Activated CD4-positive, alpha-beta T cell treated with anti-CD3 and anti-CD28 coated beads for 36 hours (primary cell): ENCODE measurements at regions not wholly inside any gene's neighbourhood (a gene's known extent, or its start where the extent isn't known, plus 50 kb on each side); places are given as distances from the start of the nearest gene placed in this dataset.
"Not testable (repeated sequence)": the region's sequence is repeated elsewhere in the genome, so short reads cannot be mapped to it uniquely, and the experiment has no call there.

ENCODE experiments used
- ATAC-seq: fragments of 200-7000 bp; cut with Tn5 transposase; one replicate; pipeline ENCODE4 v1.10.0; 2021; ENCODE audit warnings: mild to moderate bottlenecking, moderate library complexity
- CTCF ChIA-PET: fragments of 350-600 bp; sonication (Branson Sonifier 250); formaldehyde crosslinking; loops from one replicate; lab custom pipeline; 2021; ENCODE audit warnings: antibody characterized with exemption; lab: Charles Lee
- POLR2A ChIA-PET: fragments of 350-600 bp; sonication (Branson Sonifier 250); formaldehyde crosslinking; loops from one replicate; lab custom pipeline; 2021; ENCODE audit warnings: antibody characterized with exemption, inconsistent platforms; lab: Charles Lee
- DNase-seq: peaks from one replicate; pipeline ENCODE4 v3.0.0-alpha.2; 2020
- H3K27ac Mint-ChIP-seq: one replicate; pipeline ENCODE4 v1.8.0; 2021; ENCODE audit warnings: mixed read lengths
- H3K27me3 Mint-ChIP-seq: one replicate; pipeline ENCODE4 v1.8.0; 2021; ENCODE audit warnings: mixed read lengths
- H3K36me3 Mint-ChIP-seq: one replicate; pipeline ENCODE4 v1.8.0; 2021; ENCODE audit warnings: low read depth, mixed read lengths
- H3K4me1 Mint-ChIP-seq: one replicate; pipeline ENCODE4 v1.8.0; 2021; ENCODE audit warnings: mixed read lengths
- H3K4me3 Mint-ChIP-seq: one replicate; pipeline ENCODE4 v1.8.0; 2021; ENCODE audit warnings: mild to moderate bottlenecking, moderate library complexity, mixed read lengths
- H3K9me3 Mint-ChIP-seq: one replicate; pipeline ENCODE4 v1.8.0; 2021; ENCODE audit warnings: low read depth, mixed read lengths
- intact Hi-C, 2 experiments: fragments of 100-400 bp; cut with DNase I in 1 of 2; cut with micrococcal nuclease in 1 of 2; formaldehyde crosslinking; loops; one replicate each; pipeline versions ENCODE4 v1.14.2 to v1.15.1; 2022 to 2024; cut with DNase I, micrococcal nuclease

GRCh38 chr16:16627865-16628264 lies 248.9 kb downstream of the NPIPA7 start:
- intact Hi-C loops, H3K27me3 Mint-ChIP-seq, DNase-seq, H3K4me3 Mint-ChIP-seq, H3K27ac Mint-ChIP-seq, H3K9me3 Mint-ChIP-seq, H3K4me1 Mint-ChIP-seq, H3K36me3 Mint-ChIP-seq, POLR2A ChIA-PET, CTCF ChIA-PET, ATAC-seq: not testable (repeated sequence)

GRCh38 chr16:16638231-16638630 lies 259.3 kb downstream of the NPIPA7 start:
- H3K36me3 Mint-ChIP-seq, DNase-seq, H3K27me3 Mint-ChIP-seq, H3K4me3 Mint-ChIP-seq, CTCF ChIA-PET, H3K27ac Mint-ChIP-seq, H3K4me1 Mint-ChIP-seq, ATAC-seq, H3K9me3 Mint-ChIP-seq, POLR2A ChIA-PET, intact Hi-C loops: not testable (repeated sequence)

DNA sequence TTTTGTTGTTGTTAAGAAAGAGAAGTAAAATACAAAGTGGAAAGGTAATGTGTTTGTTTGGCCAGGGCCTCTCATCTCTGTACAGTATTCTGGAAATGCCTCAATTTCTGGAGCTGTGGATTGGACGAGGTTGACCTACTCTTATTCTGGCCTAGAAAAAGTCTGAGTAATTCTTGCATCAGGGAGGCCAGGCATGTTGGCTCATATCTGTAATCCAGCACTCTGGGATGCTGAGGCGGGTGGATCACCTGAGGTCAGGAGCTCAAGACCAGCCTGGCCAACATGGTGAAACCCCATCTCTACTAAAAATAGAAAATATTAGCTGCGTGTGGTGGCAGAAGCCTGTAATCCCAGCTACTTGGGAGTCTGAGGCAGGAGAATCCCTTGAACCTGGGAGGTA lies 259.8 kb downstream of the NPIPA7 start:
- ATAC-seq, H3K4me3 Mint-ChIP-seq, H3K36me3 Mint-ChIP-seq, H3K9me3 Mint-ChIP-seq, H3K4me1 Mint-ChIP-seq, H3K27me3 Mint-ChIP-seq, H3K27ac Mint-ChIP-seq, CTCF ChIA-PET, intact Hi-C loops, DNase-seq, POLR2A ChIA-PET: not testable (repeated sequence)

DNA sequence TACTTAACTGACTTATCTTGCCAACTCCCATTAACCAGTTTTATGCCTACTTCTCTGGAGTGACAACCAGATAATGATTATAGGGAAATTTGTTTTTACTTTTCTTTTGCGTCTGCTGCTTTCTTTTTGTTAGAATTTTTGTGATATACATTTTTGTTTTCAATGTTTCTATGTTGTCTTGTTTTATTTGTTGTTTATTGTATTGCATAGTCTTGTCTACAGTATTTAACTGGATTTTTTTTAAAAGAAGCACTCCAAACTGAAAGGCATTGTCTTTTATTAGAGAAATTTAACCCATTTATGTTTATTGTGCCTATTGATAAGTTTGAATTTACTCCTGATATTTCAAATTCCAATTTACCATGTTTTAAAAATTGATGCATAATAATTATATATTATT lies 264.9 kb downstream of the NPIPA7 start:
- intact Hi-C loops, CTCF ChIA-PET, H3K4me3 Mint-ChIP-seq, ATAC-seq, POLR2A ChIA-PET, H3K4me1 Mint-ChIP-seq, H3K27me3 Mint-ChIP-seq, H3K9me3 Mint-ChIP-seq, DNase-seq, H3K27ac Mint-ChIP-seq, H3K36me3 Mint-ChIP-seq: not testable (repeated sequence)

DNA sequence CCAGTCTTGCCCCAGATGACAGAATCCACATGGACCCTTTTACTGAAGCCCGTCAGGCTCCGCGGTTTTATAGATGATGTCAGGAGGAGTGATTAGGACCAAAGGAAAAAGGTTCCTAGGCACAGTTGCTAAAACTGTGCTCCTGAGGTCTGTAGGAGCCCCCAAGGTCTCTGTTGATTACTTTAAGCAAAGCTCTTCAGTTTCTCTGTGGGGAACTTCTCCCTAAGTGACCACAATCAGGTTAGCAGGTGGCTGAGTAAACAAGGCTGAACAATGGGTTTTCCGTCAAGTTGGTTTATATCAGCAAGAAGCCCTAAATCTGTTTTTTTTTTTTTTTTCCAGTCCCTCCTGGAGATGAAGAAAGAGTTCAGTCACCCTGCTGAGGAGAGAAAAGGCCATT lies 269.1 kb downstream of the NPIPA7 start:
- POLR2A ChIA-PET, intact Hi-C loops, H3K27ac Mint-ChIP-seq, DNase-seq, H3K4me3 Mint-ChIP-seq, H3K4me1 Mint-ChIP-seq, ATAC-seq, H3K9me3 Mint-ChIP-seq, H3K27me3 Mint-ChIP-seq, H3K36me3 Mint-ChIP-seq, CTCF ChIA-PET: not testable (repeated sequence)

GRCh38 chr16:16672180-16672812 lies 293.4 kb downstream of the NPIPA7 start:
- ATAC-seq, H3K4me3 Mint-ChIP-seq, DNase-seq, H3K36me3 Mint-ChIP-seq, H3K27me3 Mint-ChIP-seq, H3K27ac Mint-ChIP-seq, intact Hi-C loops, H3K9me3 Mint-ChIP-seq, H3K4me1 Mint-ChIP-seq, CTCF ChIA-PET, POLR2A ChIA-PET: not testable (repeated sequence)

DNA sequence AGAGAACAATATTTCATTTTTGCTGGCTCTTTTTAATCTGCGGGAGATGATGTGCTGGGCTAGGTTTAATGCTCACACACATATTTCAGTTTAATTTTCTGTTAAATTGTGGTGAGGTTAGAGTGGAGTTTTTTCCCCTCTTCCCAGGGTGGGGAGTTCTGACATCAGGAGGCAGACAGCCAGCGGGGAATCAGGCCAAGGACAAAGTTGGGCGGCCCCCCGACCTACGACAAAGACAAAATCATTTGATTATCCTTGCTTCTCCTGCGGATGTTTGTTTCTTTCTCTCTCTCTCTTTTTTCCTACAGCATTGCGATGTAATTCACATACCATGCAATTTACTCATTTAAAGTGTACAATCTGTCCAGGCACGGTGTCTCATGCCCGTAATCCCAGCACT lies 295.9 kb downstream of the NPIPA7 start:
- POLR2A ChIA-PET, H3K27ac Mint-ChIP-seq, ATAC-seq, H3K4me1 Mint-ChIP-seq, intact Hi-C loops, H3K36me3 Mint-ChIP-seq, H3K27me3 Mint-ChIP-seq, H3K4me3 Mint-ChIP-seq, DNase-seq, CTCF ChIA-PET, H3K9me3 Mint-ChIP-seq: not testable (repeated sequence)

DNA sequence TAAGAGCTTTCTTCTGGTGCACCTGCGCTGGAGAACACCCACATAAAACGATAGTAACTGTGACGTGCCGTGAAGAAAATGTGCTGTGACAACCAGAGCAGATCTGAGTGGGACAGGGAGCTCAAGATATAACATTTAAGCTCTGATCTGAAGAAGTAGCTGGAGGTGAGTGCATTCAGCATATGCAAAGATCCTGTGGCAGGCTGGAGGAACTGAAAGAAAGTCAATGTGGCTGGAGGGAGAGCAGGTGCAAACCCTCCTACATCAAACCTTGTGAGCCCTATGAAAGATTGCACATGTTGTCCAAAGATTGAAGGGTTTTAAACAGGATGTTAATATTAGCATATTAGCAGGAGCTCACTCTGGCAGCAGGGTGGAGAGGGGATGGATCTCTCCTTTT lies 342.9 kb downstream of the NPIPA7 start:
- H3K27ac Mint-ChIP-seq, ATAC-seq, POLR2A ChIA-PET, DNase-seq, H3K27me3 Mint-ChIP-seq, intact Hi-C loops, H3K4me3 Mint-ChIP-seq, H3K36me3 Mint-ChIP-seq, H3K9me3 Mint-ChIP-seq, H3K4me1 Mint-ChIP-seq, CTCF ChIA-PET: not testable (repeated sequence)

DNA sequence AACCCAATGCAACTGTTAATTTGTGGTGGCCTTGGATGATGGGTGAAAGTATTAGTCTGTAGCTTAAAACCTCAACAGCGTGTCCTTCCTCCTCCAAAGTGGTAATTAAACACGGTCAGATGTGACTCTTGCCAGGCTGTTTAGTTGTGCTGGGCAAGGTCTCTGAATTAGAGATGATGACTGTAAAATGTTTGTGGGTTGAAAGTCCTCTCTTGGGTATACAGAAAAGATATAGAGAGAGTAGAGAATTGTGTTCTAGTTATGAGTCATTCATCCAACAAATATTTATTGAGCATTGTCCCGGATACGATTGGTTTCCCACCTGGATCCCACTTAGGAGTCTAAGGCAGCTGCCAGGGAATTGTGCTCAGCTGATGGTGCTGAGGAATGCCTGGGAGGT lies 343.7 kb downstream of the NPIPA7 start:
- H3K9me3 Mint-ChIP-seq, H3K36me3 Mint-ChIP-seq, H3K27ac Mint-ChIP-seq, ATAC-seq, H3K27me3 Mint-ChIP-seq, DNase-seq, H3K4me3 Mint-ChIP-seq, POLR2A ChIA-PET, CTCF ChIA-PET, intact Hi-C loops, H3K4me1 Mint-ChIP-seq: not testable (repeated sequence)

GRCh38 chr16:16723819-16724519 lies 345.0 kb downstream of the NPIPA7 start:
- ATAC-seq, H3K4me3 Mint-ChIP-seq, POLR2A ChIA-PET, CTCF ChIA-PET, H3K4me1 Mint-ChIP-seq, intact Hi-C loops, H3K9me3 Mint-ChIP-seq, DNase-seq, H3K36me3 Mint-ChIP-seq, H3K27me3 Mint-ChIP-seq, H3K27ac Mint-ChIP-seq: not testable (repeated sequence)

- ATAC-seq, CTCF ChIA-PET: not testable (repeated sequence)
Observed at GRCh38 chr16:16727048-16727447, 348.1 kb downstream of the NPIPA7 start.

GRCh38 chr16:16742573-16742972 lies 363.6 kb downstream of the NPIPA7 start:
- H3K4me3 Mint-ChIP-seq, H3K27me3 Mint-ChIP-seq, ATAC-seq, POLR2A ChIA-PET, CTCF ChIA-PET, H3K9me3 Mint-ChIP-seq, H3K36me3 Mint-ChIP-seq, H3K4me1 Mint-ChIP-seq, DNase-seq, intact Hi-C loops, H3K27ac Mint-ChIP-seq: not testable (repeated sequence)

More at GRCh38 chr16:16727048-16727447, 348.1 kb downstream of the NPIPA7 start:
- intact Hi-C loops, DNase-seq, H3K4me1 Mint-ChIP-seq, H3K9me3 Mint-ChIP-seq, H3K27me3 Mint-ChIP-seq, H3K36me3 Mint-ChIP-seq, H3K4me3 Mint-ChIP-seq, POLR2A ChIA-PET, H3K27ac Mint-ChIP-seq: not testable (repeated sequence)
